Esophagus muscularis mucosa (tissue), 4 donors: ENCODE measurements at regions not wholly inside any gene's neighbourhood (a gene's known extent, or its start where the extent isn't known, plus 50 kb on each side); places are given as distances from the start of the nearest gene placed in this dataset.
"Not testable (repeated sequence)": the region's sequence is repeated elsewhere in the genome, so short reads cannot be mapped to it uniquely, and the experiment has no call there.

Experiments
- CTCF ChIP-seq, 3 experiments: fragments of 200-600 bp in 2 of 3; fragments of 450-650 bp in 1 of 3; sonication (generic) in 2 of 3; IDR thresholded peaks; one replicate each; pipeline ENCODE4 v1.5.1; 2017 to 2019; ENCODE audit warnings: antibody characterized with exemption in 3 of 3, mild to moderate bottlenecking in 2 of 3, moderate library complexity in 1 of 3
- EP300 ChIP-seq: sonication (generic); formaldehyde crosslinking; IDR thresholded peaks from one replicate; pipeline ENCODE4 v1.6.1; 2017; ENCODE audit warnings: antibody characterized with exemption
- POLR2A ChIP-seq: fragments of 450-650 bp; IDR thresholded peaks from one replicate; pipeline ENCODE4 v1.6.1; 2017; ENCODE audit warnings: antibody characterized with exemption, moderate library complexity, mild to moderate bottlenecking, low read depth
- POLR2AphosphoS5 ChIP-seq, 2 donors: sonication (generic); formaldehyde crosslinking; IDR thresholded peaks; one replicate each; pipeline ENCODE4 v1.6.1; 2017; ENCODE audit warnings: antibody characterized with exemption in 2 of 2

GRCh38 chr1:187073035-187073560 lies 244.3 kb downstream of the PLA2G4A start:
- not testable (repeated sequence) for TF ChIP-seq POLR2A; CTCF (IDR thresholded peaks at IDR 0.05); POLR2AphosphoS5 (IDR thresholded peaks at IDR 0.05); EP300
